AG04449 (cell line): ENCODE measurements at regions not wholly inside any gene's neighbourhood (a gene's known extent, or its start where the extent isn't known, plus 50 kb on each side); places are given as distances from the start of the nearest gene placed in this dataset.

Experiments used
- CTCF ChIA-PET: fragments of 350-600 bp; formaldehyde crosslinking; extraction: SDS; loops from one replicate; lab custom pipeline; 2021; ENCODE audit warnings: antibody characterized with exemption; lab: Yijun Ruan, JAX
- POLR2A ChIA-PET: fragments of 400-600, 350-600 bp; formaldehyde crosslinking; extraction: SDS; loops from one replicate; lab custom pipeline; 2020; ENCODE audit warnings: antibody characterized with exemption, inconsistent platforms; lab: Yijun Ruan, JAX
- DNase-seq: peaks from one replicate; pipeline ENCODE4 v3.0.0-alpha.2; 2010; ENCODE audit warnings: low read depth, low spot score
- H3K4me3 ChIP-seq: 2 replicates; pipeline ENCODE4 v1.5.1; 2011; ENCODE audit warnings: low read depth, mild to moderate bottlenecking, control low read depth, low read length
- CTCF ChIP-seq: IDR thresholded peaks from one replicate; pipeline ENCODE4 v1.5.1; 2011; ENCODE audit warnings: mild to moderate bottlenecking, moderate library complexity, low read length, control low read depth, inconsistent platforms; ENCODE audit not compliant: insufficient read depth; ENCODE audit errors: missing control alignments

GRCh38 chr3:166533740-166534139 is 696.5 kb upstream of the BCHE start:
- no peak overlapping the region for H3K4me3 ChIP-seq
- no peak for DNase-seq
- CTCF ChIA-PET: no interaction called here
- TF ChIP-seq CTCF: no peak
- POLR2A ChIA-PET: no interaction called here

- no peak for DNase-seq
- CTCF ChIA-PET: no interaction called here
- H3K4me3 ChIP-seq: no peak overlapping the region
- POLR2A ChIA-PET: no interaction called here
- no peak for TF ChIP-seq CTCF
Observed at GRCh38 chr3:166531730-166532129, 694.5 kb upstream of the BCHE start.

- ChIA-PET POLR2A (no interaction called here), CTCF (no interaction called here)
- DNase-seq: no peak
- no peak for TF ChIP-seq CTCF
- no peak overlapping the region for H3K4me3 ChIP-seq
Observed at GRCh38 chr3:166527325-166527724, 690.1 kb upstream of the BCHE start.

GRCh38 chr3:166526881-166527280 is 689.7 kb upstream of the BCHE start:
- TF ChIP-seq CTCF: no peak
- no peak for DNase-seq
- no peak overlapping the region for H3K4me3 ChIP-seq
- ChIA-PET CTCF (no interaction called here), POLR2A (no interaction called here)

GRCh38 chr3:166522017-166522416 is 684.8 kb upstream of the BCHE start:
- CTCF ChIA-PET: no interaction called here
- POLR2A ChIA-PET: no interaction called here

GRCh38 chr3:166519443-166519842 is 682.2 kb upstream of the BCHE start:
- ChIA-PET CTCF (no interaction called here), POLR2A (no interaction called here)
- TF ChIP-seq CTCF: no peak
- H3K4me3 ChIP-seq: no peak overlapping the region
- no peak for DNase-seq

More at GRCh38 chr3:166522017-166522416, 684.8 kb upstream of the BCHE start:
- TF ChIP-seq CTCF: no peak
- H3K4me3 ChIP-seq: no peak overlapping the region
- no peak for DNase-seq
